ENCODE measurements at regions not wholly inside any gene's neighbourhood (a gene's known extent, or its start where the extent isn't known, plus 50 kb on each side); places are given as distances from the start of the nearest gene placed in this dataset.

GRCh38 chr5:2011481-2012411, 129.0 kb upstream of the IRX4 start:
- Mint-ChIP-seq H3K27me3 (ENCODE audit: low read depth) (no peaks in the 10 kb centered on the region), H3K4me1 (ENCODE audit: low read depth) (no peaks in the 10 kb centered on the region), H3K36me3 (ENCODE audit: low read depth) (no peaks in the 10 kb centered on the region), H3K4me3 (no peak overlapping the region), H3K27ac (no peak overlapping the region), H3K9me3 (no peaks in the 10 kb centered on the region)
- no peak for DNase-seq (ENCODE audit: low spot score)

- Mint-ChIP-seq H3K9me3 (no peaks in the 10 kb centered on the region), H3K4me3 (no peak overlapping the region), H3K36me3 (ENCODE audit: low read depth) (no peaks in the 10 kb centered on the region), H3K4me1 (ENCODE audit: low read depth) (no peaks in the 10 kb centered on the region), H3K27ac (no peak overlapping the region), H3K27me3 (ENCODE audit: low read depth) (no peaks in the 10 kb centered on the region)
- no peak for DNase-seq (ENCODE audit: low spot score)
Measured at GRCh38 chr5:2010940-2011339, 128.2 kb upstream of the IRX4 start.

GRCh38 chr5:2009986-2010914, 127.5 kb upstream of the IRX4 start:
- Mint-ChIP-seq H3K4me3 (no peak overlapping the region), H3K36me3 (ENCODE audit: low read depth) (no peaks in the 10 kb centered on the region), H3K27ac (no peak overlapping the region), H3K4me1 (ENCODE audit: low read depth) (no peaks in the 10 kb centered on the region), H3K9me3 (no peaks in the 10 kb centered on the region), H3K27me3 (ENCODE audit: low read depth) (no peaks in the 10 kb centered on the region)
- DNase-seq (ENCODE audit: low spot score), result no peak

- Mint-ChIP-seq H3K36me3 (ENCODE audit: low read depth) (no peaks in the 10 kb centered on the region), H3K9me3 (no peaks in the 10 kb centered on the region), H3K27ac (no peak overlapping the region), H3K4me3 (no peak overlapping the region), H3K4me1 (ENCODE audit: low read depth) (no peaks in the 10 kb centered on the region), H3K27me3 (ENCODE audit: low read depth) (no peaks in the 10 kb centered on the region)
- DNase-seq (ENCODE audit: low spot score), result no peak
Measured at GRCh38 chr5:2008851-2009629, 126.3 kb upstream of the IRX4 start.

GRCh38 chr5:2007878-2008501, 125.3 kb upstream of the IRX4 start:
- Mint-ChIP-seq H3K4me3 (no peak overlapping the region), H3K9me3 (no peaks in the 10 kb centered on the region), H3K27me3 (ENCODE audit: low read depth) (no peaks in the 10 kb centered on the region), H3K36me3 (ENCODE audit: low read depth) (no peaks in the 10 kb centered on the region), H3K4me1 (ENCODE audit: low read depth) (no peaks in the 10 kb centered on the region), H3K27ac (no peak overlapping the region)
- DNase-seq (ENCODE audit: low spot score), result no peak

GRCh38 chr5:2007496-2007877, 124.8 kb upstream of the IRX4 start:
- Mint-ChIP-seq H3K27me3 (ENCODE audit: low read depth) (no peaks in the 10 kb centered on the region), H3K27ac (no peak overlapping the region), H3K9me3 (no peaks in the 10 kb centered on the region), H3K36me3 (ENCODE audit: low read depth) (no peaks in the 10 kb centered on the region), H3K4me3 (no peak overlapping the region), H3K4me1 (ENCODE audit: low read depth) (no peaks in the 10 kb centered on the region)
- DNase-seq (ENCODE audit: low spot score), result no peak

GRCh38 chr5:2006971-2007291, 124.2 kb upstream of the IRX4 start:
- DNase-seq (ENCODE audit: low spot score), result no peak
- no peaks in the 10 kb centered on the region for H3K36me3 Mint-ChIP-seq (ENCODE audit: low read depth)
- H3K4me1 Mint-ChIP-seq (ENCODE audit: low read depth), result no peaks in the 10 kb centered on the region
- no peak overlapping the region for H3K4me3 Mint-ChIP-seq
- H3K27me3 Mint-ChIP-seq (ENCODE audit: low read depth), result no peaks in the 10 kb centered on the region
- no peak overlapping the region for H3K27ac Mint-ChIP-seq
- no peaks in the 10 kb centered on the region for H3K9me3 Mint-ChIP-seq

- Mint-ChIP-seq H3K27ac (no peak overlapping the region), H3K36me3 (ENCODE audit: low read depth) (no peaks in the 10 kb centered on the region), H3K9me3 (no peaks in the 10 kb centered on the region), H3K4me3 (no peak overlapping the region), H3K27me3 (ENCODE audit: low read depth) (no peaks in the 10 kb centered on the region), H3K4me1 (ENCODE audit: low read depth) (no peaks in the 10 kb centered on the region)
- DNase-seq (ENCODE audit: low spot score), result no peak
Measured at GRCh38 chr5:2006193-2006970, 123.7 kb upstream of the IRX4 start.

GRCh38 chr5:2005101-2006041, 122.6 kb upstream of the IRX4 start:
- Mint-ChIP-seq H3K27ac (no peak overlapping the region), H3K36me3 (ENCODE audit: low read depth) (no peaks in the 10 kb centered on the region), H3K4me1 (ENCODE audit: low read depth) (no peaks in the 10 kb centered on the region), H3K27me3 (ENCODE audit: low read depth) (no peaks in the 10 kb centered on the region), H3K9me3 (no peaks in the 10 kb centered on the region), H3K4me3 (no peak overlapping the region)
- DNase-seq (ENCODE audit: low spot score), result no peak

GRCh38 chr5:2003690-2004365, 121.1 kb upstream of the IRX4 start:
- H3K27ac Mint-ChIP-seq, result no peak overlapping the region
- no peak for DNase-seq (ENCODE audit: low spot score)

GRCh38 chr5:2003206-2003605, 120.5 kb upstream of the IRX4 start:
- H3K27ac Mint-ChIP-seq, result no peak overlapping the region
- H3K36me3 Mint-ChIP-seq (ENCODE audit: low read depth), result no peaks in the 10 kb centered on the region
- H3K9me3 Mint-ChIP-seq, result peaks cover 1% of the 10 kb centered on the region
- no peaks in the 10 kb centered on the region for H3K4me1 Mint-ChIP-seq (ENCODE audit: low read depth)
- DNase-seq (ENCODE audit: low spot score), result no peak
- no peak overlapping the region for H3K4me3 Mint-ChIP-seq
- H3K27me3 Mint-ChIP-seq (ENCODE audit: low read depth), result no peaks in the 10 kb centered on the region

More at GRCh38 chr5:2003690-2004365, 121.1 kb upstream of the IRX4 start:
- Mint-ChIP-seq H3K9me3 (no peaks in the 10 kb centered on the region), H3K36me3 (ENCODE audit: low read depth) (no peaks in the 10 kb centered on the region), H3K4me3 (no peak overlapping the region), H3K4me1 (ENCODE audit: low read depth) (no peaks in the 10 kb centered on the region), H3K27me3 (ENCODE audit: low read depth) (no peaks in the 10 kb centered on the region)

GRCh38 chr5:2001300-2001699, 118.6 kb upstream of the IRX4 start:
- no peaks in the 10 kb centered on the region for H3K4me1 Mint-ChIP-seq (ENCODE audit: low read depth)
- H3K36me3 Mint-ChIP-seq (ENCODE audit: low read depth), result no peaks in the 10 kb centered on the region
- H3K9me3 Mint-ChIP-seq, result peaks cover 5% of the 10 kb centered on the region
- H3K27ac Mint-ChIP-seq, result no peak overlapping the region
- no peaks in the 10 kb centered on the region for H3K27me3 Mint-ChIP-seq (ENCODE audit: low read depth)
- no peak for DNase-seq (ENCODE audit: low spot score)
- H3K4me3 Mint-ChIP-seq, result no peak overlapping the region

Data from T-helper 2 cell treated with Interferon-gamma antibody and Interleukin-4, amounts not matched to agents 5 μg/mL and 100 μg/mL, for 36 hours (primary cell).